ENCODE measurements at regions not wholly inside any gene's neighbourhood (a gene's known extent, or its start where the extent isn't known, plus 50 kb on each side); places are given as distances from the start of the nearest gene placed in this dataset.

DNA sequence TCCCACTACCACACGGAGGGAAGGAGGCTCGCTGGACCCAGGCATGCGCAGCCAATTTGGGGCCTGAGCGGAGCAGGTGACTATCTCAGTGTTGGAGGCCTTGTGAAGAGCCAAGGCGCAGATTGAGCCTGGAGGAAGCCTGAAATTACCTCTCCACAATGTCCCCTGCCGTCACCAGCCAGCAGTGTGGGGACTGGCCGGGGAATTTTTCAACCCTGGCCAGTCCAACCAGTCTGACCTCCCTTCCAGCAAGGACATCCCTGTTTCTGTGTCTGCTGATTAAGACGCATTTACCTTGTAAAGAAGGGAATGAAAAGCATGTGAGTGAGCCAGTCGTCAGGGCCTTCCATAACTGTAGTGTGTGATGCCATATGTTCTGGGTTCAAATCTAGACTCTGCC is 198.1 kb upstream of the IRX3 start:
- no peak overlapping the region for H3K27ac ChIP-seq (ENCODE audit: low read depth)
- WGBS, result 76% methylated on average over 9 of the region's 9 CpGs
- no peak for DNase-seq (ENCODE audit: extremely low spot score)
- no peaks in the 10 kb centered on the region for H3K4me1 ChIP-seq (ENCODE audit: insufficient read depth)
- no peak overlapping the region for H3K4me3 ChIP-seq (ENCODE audit: low read depth, low read length)
- no peaks in the 10 kb centered on the region for H3K36me3 ChIP-seq (ENCODE audit: insufficient read depth)

DNA sequence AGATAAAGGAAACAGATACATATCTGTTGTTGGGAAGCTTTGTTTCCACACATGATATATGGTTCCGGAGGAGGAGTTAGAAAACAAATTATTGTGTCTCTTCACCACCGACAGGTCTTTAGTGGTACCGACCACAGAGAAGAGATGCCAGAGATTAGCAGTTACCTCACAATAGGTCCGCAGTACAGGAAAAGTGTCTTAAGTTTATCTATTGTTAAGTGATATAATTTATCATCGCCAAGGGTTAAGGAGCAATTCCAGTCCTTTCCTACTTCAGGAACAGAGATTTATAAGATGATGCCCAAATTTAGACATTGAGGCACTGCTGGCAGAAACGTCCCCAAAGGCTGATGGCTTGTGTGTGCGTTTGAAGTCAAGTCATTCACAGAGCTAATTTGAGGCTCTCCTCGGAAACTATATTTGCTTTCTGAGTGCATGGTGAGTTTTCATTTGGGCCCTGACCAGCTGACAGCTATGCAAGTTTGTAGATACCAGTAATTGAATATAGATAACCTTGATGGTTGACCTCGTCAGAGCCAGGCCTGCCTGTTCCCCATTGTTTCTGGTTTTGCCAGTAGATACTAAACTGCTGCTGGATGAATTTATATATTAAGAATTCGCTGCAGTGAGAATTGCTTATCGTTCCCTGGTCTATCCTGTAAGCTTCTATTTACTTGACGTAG is 196.4 kb upstream of the IRX3 start:
- WGBS, result 39% methylated on average over 12 of the region's 12 CpGs
- H3K27ac ChIP-seq (ENCODE audit: low read depth), result no peak overlapping the region
- H3K4me1 ChIP-seq (ENCODE audit: insufficient read depth), result no peaks in the 10 kb centered on the region
- no peak overlapping the region for H3K4me3 ChIP-seq (ENCODE audit: low read depth, low read length)
- DNase-seq (ENCODE audit: extremely low spot score), result no peak
- no peaks in the 10 kb centered on the region for H3K36me3 ChIP-seq (ENCODE audit: insufficient read depth)

- DNase-seq (ENCODE audit: extremely low spot score), result no peak
- Histone ChIP-seq H3K4me3 (ENCODE audit: low read depth, low read length) (no peak overlapping the region), H3K27ac (ENCODE audit: low read depth) (no peak overlapping the region), H3K4me1 (ENCODE audit: insufficient read depth) (no peaks in the 10 kb centered on the region), H3K36me3 (ENCODE audit: insufficient read depth) (no peaks in the 10 kb centered on the region)
- 68% methylated on average over 5 of the region's 5 CpGs for WGBS
These were observed 193.8 kb upstream of the IRX3 start for GRCh38 chr16:54480429-54480828.

DNA sequence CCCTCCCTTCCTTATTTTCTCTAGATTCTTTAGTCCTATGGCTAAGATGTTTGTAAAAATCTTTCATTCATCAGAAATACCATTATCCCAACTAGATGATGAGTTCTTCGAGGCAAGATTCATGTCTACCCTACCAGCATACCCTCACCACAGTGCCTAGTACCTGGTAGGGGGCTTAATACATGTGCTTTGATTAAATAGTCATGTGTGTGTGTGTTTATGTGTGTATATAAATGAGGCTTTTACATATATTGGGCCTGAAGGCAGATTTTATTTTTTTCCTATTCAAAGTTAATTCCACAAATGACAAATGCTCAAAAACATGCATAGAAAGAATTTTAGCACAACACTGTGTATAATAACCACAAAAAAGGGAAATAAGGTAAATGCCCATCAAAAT is 193.0 kb upstream of the IRX3 start:
- no peaks in the 10 kb centered on the region for H3K36me3 ChIP-seq (ENCODE audit: insufficient read depth)
- 83% methylated on average over 1 of the region's 1 CpG for WGBS

GRCh38 chr16:54477714-54478113 is 191.1 kb upstream of the IRX3 start:
- Histone ChIP-seq H3K4me1 (ENCODE audit: insufficient read depth) (no peaks in the 10 kb centered on the region), H3K4me3 (ENCODE audit: low read depth, low read length) (no peak overlapping the region), H3K27ac (ENCODE audit: low read depth) (no peak overlapping the region), H3K36me3 (ENCODE audit: insufficient read depth) (no peaks in the 10 kb centered on the region)
- DNase-seq (ENCODE audit: extremely low spot score), result no peak
- WGBS, result 41% methylated on average over 6 of the region's 6 CpGs

More for the DNA sequence above, 193.0 kb upstream of the IRX3 start:
- no peak overlapping the region for H3K4me3 ChIP-seq (ENCODE audit: low read depth, low read length)
- no peak for DNase-seq (ENCODE audit: extremely low spot score)
- H3K27ac ChIP-seq (ENCODE audit: low read depth), result no peak overlapping the region
- H3K4me1 ChIP-seq (ENCODE audit: insufficient read depth), result no peaks in the 10 kb centered on the region

- H3K4me1 ChIP-seq (ENCODE audit: insufficient read depth), result no peaks in the 10 kb centered on the region
- H3K4me3 ChIP-seq (ENCODE audit: low read depth, low read length), result no peak overlapping the region
- no peak for DNase-seq (ENCODE audit: extremely low spot score)
- H3K36me3 ChIP-seq (ENCODE audit: insufficient read depth), result no peaks in the 10 kb centered on the region
- WGBS, result 39% methylated on average over 5 of the region's 5 CpGs
- H3K27ac ChIP-seq (ENCODE audit: low read depth), result no peak overlapping the region
These were observed 188.5 kb upstream of the IRX3 start for GRCh38 chr16:54475019-54475601.

DNA sequence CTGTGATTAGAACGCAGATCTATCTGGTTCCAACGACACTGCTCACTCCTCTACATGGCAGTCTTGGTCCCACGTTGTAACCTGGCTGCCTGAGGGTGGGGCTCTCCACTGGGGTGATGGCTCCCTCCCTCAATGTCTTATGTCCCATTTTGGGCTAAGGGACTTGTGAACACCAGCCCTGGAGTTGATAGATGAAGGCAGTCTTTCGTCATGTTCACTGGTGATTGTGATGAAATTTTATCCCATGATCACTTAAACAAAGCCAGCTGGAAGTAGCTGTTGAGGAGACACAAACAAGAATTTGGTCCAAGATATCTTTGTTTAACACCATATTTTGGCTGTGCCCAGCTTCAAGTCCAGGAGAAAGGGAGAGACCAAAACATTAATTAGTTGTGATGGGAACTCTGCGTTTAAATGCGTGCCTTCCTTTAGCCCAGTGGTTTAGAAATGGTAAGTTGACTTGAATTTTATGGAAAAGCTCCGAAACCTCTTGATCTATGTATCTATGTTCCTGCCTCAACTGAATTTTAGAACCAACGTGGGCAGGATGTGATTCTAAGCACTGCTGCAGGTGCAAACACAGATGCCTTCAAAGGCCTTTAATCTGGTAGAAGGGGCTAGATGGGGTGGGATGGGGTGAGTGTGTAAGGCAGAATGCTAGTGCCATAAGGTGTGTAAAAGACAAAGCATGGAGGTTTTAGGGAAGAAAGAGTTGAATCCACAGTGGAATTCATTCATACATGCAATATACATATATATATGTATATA is 186.8 kb upstream of the IRX3 start:
- 64% methylated on average over 8 of the region's 8 CpGs for WGBS
- Histone ChIP-seq H3K27ac (ENCODE audit: low read depth) (no peak overlapping the region), H3K4me3 (ENCODE audit: low read depth, low read length) (no peak overlapping the region), H3K4me1 (ENCODE audit: insufficient read depth) (no peaks in the 10 kb centered on the region), H3K36me3 (ENCODE audit: insufficient read depth) (no peaks in the 10 kb centered on the region)
- no peak for DNase-seq (ENCODE audit: extremely low spot score)

- no peak overlapping the region for H3K27ac ChIP-seq (ENCODE audit: low read depth)
- no peaks in the 10 kb centered on the region for H3K36me3 ChIP-seq (ENCODE audit: insufficient read depth)
- no peak for DNase-seq (ENCODE audit: extremely low spot score)
- WGBS, result 83% methylated on average over 2 of the region's 2 CpGs
- H3K4me3 ChIP-seq (ENCODE audit: low read depth, low read length), result no peak overlapping the region
- H3K4me1 ChIP-seq (ENCODE audit: insufficient read depth), result no peaks in the 10 kb centered on the region
These were observed 180.8 kb upstream of the IRX3 start for GRCh38 chr16:54467398-54467797.

- Histone ChIP-seq H3K27ac (ENCODE audit: low read depth) (no peak overlapping the region), H3K4me1 (ENCODE audit: insufficient read depth) (no peaks in the 10 kb centered on the region), H3K36me3 (ENCODE audit: insufficient read depth) (no peaks in the 10 kb centered on the region), H3K4me3 (ENCODE audit: low read depth, low read length) (no peak overlapping the region)
- 92% methylated on average over 3 of the region's 3 CpGs for WGBS
- DNase-seq (ENCODE audit: extremely low spot score), result no peak
These were observed 179.6 kb upstream of the IRX3 start for GRCh38 chr16:54466233-54466632.

DNA sequence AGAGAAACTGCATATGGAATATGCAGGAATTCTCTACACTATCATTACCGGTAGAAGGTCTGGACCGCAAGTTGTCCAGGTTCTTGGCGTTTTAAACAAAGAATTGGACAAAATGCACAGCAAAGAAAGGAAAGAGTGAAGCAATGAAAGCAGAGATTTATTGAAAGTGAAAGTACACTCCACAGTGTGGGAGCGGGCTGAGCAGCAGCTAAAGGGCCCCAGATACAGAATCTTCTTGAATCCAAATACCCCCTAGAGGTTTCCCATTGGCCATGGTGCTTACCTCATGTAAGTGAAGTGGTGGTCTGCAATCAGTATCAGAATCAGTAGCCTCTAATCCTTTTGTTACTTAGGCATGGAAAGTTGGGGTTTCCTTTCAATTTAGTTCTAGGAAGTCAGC is 178.5 kb upstream of the IRX3 start:
- no peak for DNase-seq (ENCODE audit: extremely low spot score)
- no peaks in the 10 kb centered on the region for H3K36me3 ChIP-seq (ENCODE audit: insufficient read depth)
- H3K4me3 ChIP-seq (ENCODE audit: low read depth, low read length), result no peak overlapping the region
- WGBS, result 93% methylated on average over 4 of the region's 4 CpGs
- no peaks in the 10 kb centered on the region for H3K4me1 ChIP-seq (ENCODE audit: insufficient read depth)
- no peak overlapping the region for H3K27ac ChIP-seq (ENCODE audit: low read depth)

DNA sequence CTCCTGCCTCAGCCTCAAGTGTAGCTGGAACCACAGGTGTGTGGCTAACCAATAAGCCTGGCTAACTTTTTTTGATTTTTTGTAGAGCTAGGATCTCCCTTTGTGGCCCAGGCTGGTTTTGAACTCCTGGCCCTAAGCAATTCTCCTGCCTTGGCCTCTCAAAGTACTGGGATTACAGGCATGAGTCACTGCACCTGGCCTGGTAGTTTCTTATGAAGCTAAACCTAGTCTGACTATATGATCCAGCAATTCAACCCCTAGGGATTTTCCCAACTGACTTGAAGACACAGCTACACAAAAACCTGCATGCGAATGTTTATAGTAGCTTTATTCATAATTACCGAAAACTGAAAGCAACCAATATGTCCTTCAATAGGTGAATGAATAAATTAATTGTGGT is 176.2 kb upstream of the IRX3 start:
- Histone ChIP-seq H3K27ac (ENCODE audit: low read depth) (no peak overlapping the region), H3K36me3 (ENCODE audit: insufficient read depth) (no peaks in the 10 kb centered on the region), H3K4me3 (ENCODE audit: low read depth, low read length) (no peak overlapping the region), H3K4me1 (ENCODE audit: insufficient read depth) (no peaks in the 10 kb centered on the region)
- DNase-seq (ENCODE audit: extremely low spot score), result no peak
- WGBS, result 98% methylated on average over 2 of the region's 2 CpGs

- DNase-seq (ENCODE audit: extremely low spot score), result no peak
- no peak overlapping the region for H3K4me3 ChIP-seq (ENCODE audit: low read depth, low read length)
- no peaks in the 10 kb centered on the region for H3K4me1 ChIP-seq (ENCODE audit: insufficient read depth)
- no peaks in the 10 kb centered on the region for H3K36me3 ChIP-seq (ENCODE audit: insufficient read depth)
- H3K27ac ChIP-seq (ENCODE audit: low read depth), result no peak overlapping the region
- WGBS, result 82% methylated on average over 2 of the region's 2 CpGs
These were observed 175.6 kb upstream of the IRX3 start for GRCh38 chr16:54462151-54462651.

- no peaks in the 10 kb centered on the region for H3K36me3 ChIP-seq (ENCODE audit: insufficient read depth)
- no peak overlapping the region for H3K4me3 ChIP-seq (ENCODE audit: low read depth, low read length)
- no peaks in the 10 kb centered on the region for H3K4me1 ChIP-seq (ENCODE audit: insufficient read depth)
- no peak for DNase-seq (ENCODE audit: extremely low spot score)
- H3K27ac ChIP-seq (ENCODE audit: low read depth), result no peak overlapping the region
- 53% methylated on average over 11 of the region's 11 CpGs for WGBS
These were observed 173.8 kb upstream of the IRX3 start for GRCh38 chr16:54460263-54460860.
